Fibroblast of pulmonary artery (primary cell): ENCODE measurements at regions not wholly inside any gene's neighbourhood (a gene's known extent, or its start where the extent isn't known, plus 50 kb on each side); places are given as distances from the start of the nearest gene placed in this dataset.
"Not testable (repeated sequence)": the region's sequence is repeated elsewhere in the genome, so short reads cannot be mapped to it uniquely, and the experiment has no call there.

Source experiments
- DNase-seq: peaks from one replicate; pipeline ENCODE4 v3.0.0-alpha.2; 2010; ENCODE audit warnings: low read depth
- H3K4me3 ChIP-seq: replicated peaks from 2 replicates; pipeline ENCODE4 v1.5.1; 2011; ENCODE audit warnings: low read depth, mild to moderate bottlenecking, control low read depth, low read length, moderate library complexity
- TF ChIP-seq, protein P1 (sequence below): IDR thresholded peaks from 2 replicates; pipeline ENCODE4 v1.5.1; 2011; ENCODE audit warnings: mild to moderate bottlenecking, control low read depth, low read length, inconsistent platforms; ENCODE audit errors: missing control alignments

- no peak for DNase-seq
- H3K4me3 ChIP-seq, result no peak overlapping the region
- TF ChIP-seq, protein P1, sequence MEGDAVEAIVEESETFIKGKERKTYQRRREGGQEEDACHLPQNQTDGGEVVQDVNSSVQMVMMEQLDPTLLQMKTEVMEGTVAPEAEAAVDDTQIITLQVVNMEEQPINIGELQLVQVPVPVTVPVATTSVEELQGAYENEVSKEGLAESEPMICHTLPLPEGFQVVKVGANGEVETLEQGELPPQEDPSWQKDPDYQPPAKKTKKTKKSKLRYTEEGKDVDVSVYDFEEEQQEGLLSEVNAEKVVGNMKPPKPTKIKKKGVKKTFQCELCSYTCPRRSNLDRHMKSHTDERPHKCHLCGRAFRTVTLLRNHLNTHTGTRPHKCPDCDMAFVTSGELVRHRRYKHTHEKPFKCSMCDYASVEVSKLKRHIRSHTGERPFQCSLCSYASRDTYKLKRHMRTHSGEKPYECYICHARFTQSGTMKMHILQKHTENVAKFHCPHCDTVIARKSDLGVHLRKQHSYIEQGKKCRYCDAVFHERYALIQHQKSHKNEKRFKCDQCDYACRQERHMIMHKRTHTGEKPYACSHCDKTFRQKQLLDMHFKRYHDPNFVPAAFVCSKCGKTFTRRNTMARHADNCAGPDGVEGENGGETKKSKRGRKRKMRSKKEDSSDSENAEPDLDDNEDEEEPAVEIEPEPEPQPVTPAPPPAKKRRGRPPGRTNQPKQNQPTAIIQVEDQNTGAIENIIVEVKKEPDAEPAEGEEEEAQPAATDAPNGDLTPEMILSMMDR, result no peak
Observed at GRCh38 chr7:24169077-24169624, 114.8 kb upstream of the NPY start.

GRCh38 chr7:24171951-24172350 is 112.0 kb upstream of the NPY start:
- DNase-seq, H3K4me3 ChIP-seq: not testable (repeated sequence)

DNA sequence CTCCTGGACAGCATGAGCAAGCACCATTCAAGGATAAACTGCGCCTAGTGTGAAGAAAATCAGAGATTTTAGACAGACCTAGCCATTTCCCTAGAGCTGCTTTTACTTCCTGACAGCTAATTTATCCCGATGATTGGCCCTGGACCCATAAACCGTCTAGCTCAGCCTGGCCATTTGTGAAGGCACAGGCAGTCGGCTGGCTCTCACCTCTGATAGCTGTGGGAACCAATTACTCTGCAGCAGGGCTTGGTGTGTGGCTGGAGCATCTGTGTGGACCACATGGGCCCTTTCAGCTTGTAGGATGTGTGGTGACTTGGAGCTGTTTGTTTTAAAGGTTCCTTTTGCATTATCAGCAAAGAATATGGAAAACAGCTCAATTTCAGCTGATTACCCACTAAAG is 111.1 kb upstream of the NPY start:
- DNase-seq, result no peak
- TF ChIP-seq, protein P1, result no peak
- H3K4me3 ChIP-seq, result no peak overlapping the region

GRCh38 chr7:24175603-24176002 is 108.4 kb upstream of the NPY start:
- no peak overlapping the region for H3K4me3 ChIP-seq
- DNase-seq, result no peak
- TF ChIP-seq, protein P1, result no peak

GRCh38 chr7:24178811-24179570 is 105.0 kb upstream of the NPY start:
- no peak for DNase-seq
- TF ChIP-seq, protein P1, result no peak
- no peak overlapping the region for H3K4me3 ChIP-seq

GRCh38 chr7:24191362-24191761 is 92.6 kb upstream of the NPY start:
- TF ChIP-seq, protein P1, result no peak
- H3K4me3 ChIP-seq, result no peak overlapping the region
- DNase-seq, result no peak

- DNase-seq, result peak; percentile 8
- TF ChIP-seq, protein P1, result no peak
Observed at GRCh38 chr7:24192053-24192452, 91.9 kb upstream of the NPY start.

More at GRCh38 chr7:24192053-24192452, 91.9 kb upstream of the NPY start:
- no peak overlapping the region for H3K4me3 ChIP-seq
